Neuronal stem cell (in vitro differentiated cells): ENCODE measurements at regions not wholly inside any gene's neighbourhood (a gene's known extent, or its start where the extent isn't known, plus 50 kb on each side); places are given as distances from the start of the nearest gene placed in this dataset.

Experiments
- DNase-seq: peaks from one replicate; pipeline ENCODE4 v3.0.0-alpha.2; 2013; ENCODE audit warnings: low spot score
- H2AFZ ChIP-seq: one replicate; pipeline ENCODE4 v1.6.1; 2013; ENCODE audit warnings: mild to moderate bottlenecking, low read length, inconsistent platforms
- H2AK5ac ChIP-seq: 2 replicates; pipeline ENCODE4 v1.6.1; 2013; ENCODE audit warnings: low read depth, mild to moderate bottlenecking, inconsistent platforms, low read length, moderate library complexity, mixed read lengths
- H2BK120ac ChIP-seq: 2 replicates; pipeline ENCODE4 v1.6.1; 2013; ENCODE audit warnings: low read depth, mild to moderate bottlenecking, inconsistent platforms, low read length, moderate library complexity, mixed read lengths
- H2BK12ac ChIP-seq: one replicate; pipeline ENCODE4 v1.6.1; 2013; ENCODE audit warnings: low read length, inconsistent platforms
- H2BK15ac ChIP-seq: 2 replicates; pipeline ENCODE4 v1.6.1; 2013; ENCODE audit warnings: mild to moderate bottlenecking, low read length, inconsistent platforms, mixed read lengths
- H2BK5ac ChIP-seq: one replicate; pipeline ENCODE4 v1.6.1; 2013; ENCODE audit warnings: inconsistent platforms, mild to moderate bottlenecking, low read length, moderate library complexity
- H3K14ac ChIP-seq: one replicate; pipeline ENCODE4 v1.6.1; 2013; ENCODE audit warnings: low read length, inconsistent platforms
- H3K18ac ChIP-seq: 2 replicates; pipeline ENCODE4 v1.6.1; 2013; ENCODE audit warnings: low read length, inconsistent platforms
- H3K23ac ChIP-seq: 2 replicates; pipeline ENCODE4 v1.6.1; 2013; ENCODE audit warnings: low read depth, mild to moderate bottlenecking, mixed read lengths, low read length, inconsistent platforms; ENCODE audit not compliant: poor library complexity
- H3K27ac ChIP-seq: replicated peaks from 3 replicates; pipeline ENCODE4 v1.5.1; 2013; ENCODE audit warnings: low read length, inconsistent platforms
- H3K27me3 ChIP-seq, 3 experiments: 2 replicates each; pipeline ENCODE4 v1.6.1; 2013; ENCODE audit warnings: low read length in 3 of 3, mild to moderate bottlenecking in 2 of 3, inconsistent platforms in 1 of 3, low read depth in 1 of 3, mixed read lengths in 1 of 3, moderate library complexity in 1 of 3; ENCODE audit not compliant: control insufficient read depth in 3 of 3, insufficient read depth in 3 of 3
- H3K36me3 ChIP-seq, 2 donors: replicated peaks in 1 of 2; 2 replicates each; pipeline ENCODE4 v1.6.1; 2013; ENCODE audit warnings: low read length in 2 of 2; ENCODE audit not compliant: control insufficient read depth in 2 of 2, insufficient read depth in 2 of 2
- H3K4ac ChIP-seq: 2 replicates; pipeline ENCODE4 v1.6.1; 2013; ENCODE audit warnings: inconsistent platforms, mild to moderate bottlenecking, low read length, moderate library complexity
- H3K4me1 ChIP-seq, 2 donors: 1 replicate in 1 of 2; 2 replicates in 1 of 2; pipeline ENCODE4 v1.6.1; 2013; ENCODE audit warnings: low read length in 2 of 2, low read depth in 1 of 2; ENCODE audit not compliant: control insufficient read depth in 2 of 2, insufficient read depth in 1 of 2
- H3K4me2 ChIP-seq: one replicate; pipeline ENCODE4 v1.6.1; 2013; ENCODE audit warnings: mild to moderate bottlenecking, low read length, inconsistent platforms; ENCODE audit not compliant: insufficient read depth, poor library complexity, severe bottlenecking
- H3K4me3 ChIP-seq, 2 donors: 2 replicates each; pipeline ENCODE4 v1.5.1; 2013; ENCODE audit warnings: low read length in 2 of 2, mild to moderate bottlenecking in 2 of 2, inconsistent platforms in 1 of 2, moderate library complexity in 1 of 2
- H3K79me1 ChIP-seq: one replicate; pipeline ENCODE4 v1.6.1; 2013; ENCODE audit warnings: low read depth, mild to moderate bottlenecking, inconsistent platforms, low read length, moderate library complexity
- H3K9ac ChIP-seq: one replicate; pipeline ENCODE4 v1.6.1; 2013; ENCODE audit warnings: mild to moderate bottlenecking, low read depth, low read length, inconsistent platforms; ENCODE audit not compliant: poor library complexity
- H3K9me3 ChIP-seq, 2 donors: replicated peaks in 1 of 2; 2 replicates each; pipeline versions ENCODE3 to v1.6.1; 2013; ENCODE audit warnings: low read length in 2 of 2, mild to moderate bottlenecking in 2 of 2, inconsistent platforms in 1 of 2, low read depth in 1 of 2, mixed read lengths in 1 of 2, moderate library complexity in 1 of 2; ENCODE audit not compliant: control insufficient read depth in 2 of 2, insufficient read depth in 1 of 2
- H4K8ac ChIP-seq: one replicate; pipeline ENCODE4 v1.6.1; 2013; ENCODE audit warnings: low read depth, mild to moderate bottlenecking, inconsistent platforms, low read length, moderate library complexity
- H4K91ac ChIP-seq: one replicate; pipeline ENCODE4 v1.6.1; 2013; ENCODE audit warnings: low read length, low read depth, mild to moderate bottlenecking, inconsistent platforms; ENCODE audit not compliant: poor library complexity
- WGBS, 2 donors: extraction: QIAGEN DNeasy Blood & Tissue Kit; methylation state at CpG; one replicate each; pipeline ENCODE4 v1.1.7; 2013; ENCODE audit warnings: missing lambda C conversion rate in 2 of 2, mixed read lengths in 1 of 2; ENCODE audit not compliant: insufficient read length in 2 of 2, insufficient replicate concordance in 1 of 2; ENCODE audit errors: extremely low coverage in 2 of 2; 5-methylcytosine and 5-hydroxymethylcytosine counted together

- Histone ChIP-seq H3K4ac (no peak overlapping the region), H4K91ac (no peak overlapping the region), H2BK5ac (no peak overlapping the region), H3K36me3 (no peaks in the 10 kb centered on the region), H2BK15ac (no peak overlapping the region), H3K4me1 (peaks cover 23% of the 10 kb centered on the region in 2 donors), H3K23ac (no peak overlapping the region), H3K27ac (no peak overlapping the region), H3K4me2 (no peak overlapping the region), H3K27me3 (peaks cover 0 to 3% (median 0%) of the 10 kb centered on the region in 3 experiments), H3K79me1 (no peaks in the 10 kb centered on the region), H2BK12ac (no peak overlapping the region), H3K9me3 (no peaks in the 10 kb centered on the region), H3K14ac (no peak overlapping the region), H3K18ac (no peak overlapping the region), H3K4me3 (no peak overlapping the region), H3K9ac (no peak overlapping the region), H4K8ac (no peak overlapping the region), H2AK5ac (no peak overlapping the region), H2AFZ (no peak overlapping the region), H2BK120ac (no peak overlapping the region)
- DNase-seq = no peak
- no CpG with 5 or more reads among the region's 2 CpGs for WGBS, 2 donors
These were observed 64.4 kb upstream of the NOX3 start for GRCh38 chr6:155520078-155520477.

GRCh38 chr6:155519176-155519738 lies 63.6 kb upstream of the NOX3 start:
- Histone ChIP-seq H3K18ac (no peak overlapping the region), H2BK5ac (no peak overlapping the region), H3K4ac (no peak overlapping the region), H3K4me2 (peak overlapping the region; percentile 32), H4K91ac (no peak overlapping the region), H3K9ac (no peak overlapping the region), H2AFZ (no peak overlapping the region), H3K23ac (no peak overlapping the region), H4K8ac (no peak overlapping the region), H3K9me3 (no peaks in the 10 kb centered on the region), H2AK5ac (no peak overlapping the region), H3K27me3 (peaks cover 0 to 3% (median 0%) of the 10 kb centered on the region in 3 experiments), H2BK12ac (no peak overlapping the region), H3K14ac (no peak overlapping the region), H3K27ac (peak overlapping the region; percentile 69), H2BK15ac (no peak overlapping the region), H3K4me3 (no peak overlapping the region), H2BK120ac (no peak overlapping the region), H3K79me1 (no peaks in the 10 kb centered on the region), H3K4me1 (peaks cover 22% of the 10 kb centered on the region in 2 donors), H3K36me3 (no peaks in the 10 kb centered on the region)
- no CpG with 5 or more reads among the region's 1 CpG for WGBS, 2 donors
- DNase-seq = peak; percentile 29

GRCh38 chr6:155517294-155517693 lies 61.7 kb upstream of the NOX3 start:
- no peak overlapping the region for H2BK5ac ChIP-seq
- no peak overlapping the region for H2BK12ac ChIP-seq
- H3K14ac ChIP-seq = no peak overlapping the region
- peaks cover 14 to 16% of the 10 kb centered on the region in 2 donors for H3K4me1 ChIP-seq
- no peak overlapping the region for H2AK5ac ChIP-seq
- no peak overlapping the region for H4K8ac ChIP-seq
- H3K4me3 ChIP-seq = no peak overlapping the region
- no peak overlapping the region for H3K4ac ChIP-seq
- no peak overlapping the region for H2BK15ac ChIP-seq
- no peak overlapping the region for H3K4me2 ChIP-seq
- no peaks in the 10 kb centered on the region for H3K79me1 ChIP-seq
- H3K9me3 ChIP-seq = no peaks in the 10 kb centered on the region
- no CpG with 5 or more reads among the region's 8 CpGs for WGBS, 2 donors
- no peak overlapping the region for H3K9ac ChIP-seq
- H3K27ac ChIP-seq = no peak overlapping the region
- H2AFZ ChIP-seq = no peak overlapping the region
- DNase-seq = no peak
- H3K36me3 ChIP-seq = no peaks in the 10 kb centered on the region
- H3K23ac ChIP-seq = no peak overlapping the region
- no peak overlapping the region for H3K18ac ChIP-seq
- H3K27me3 ChIP-seq = no peaks in the 10 kb centered on the region
- H2BK120ac ChIP-seq = no peak overlapping the region
- no peak overlapping the region for H4K91ac ChIP-seq

- no peak overlapping the region for H3K4ac ChIP-seq
- no peak overlapping the region for H3K18ac ChIP-seq
- H2AFZ ChIP-seq = no peak overlapping the region
- H2BK5ac ChIP-seq = no peak overlapping the region
- H3K9me3 ChIP-seq = no peaks in the 10 kb centered on the region
- H3K23ac ChIP-seq = no peak overlapping the region
- H3K14ac ChIP-seq = no peak overlapping the region
- H3K4me3 ChIP-seq = no peak overlapping the region
- no peak overlapping the region for H2BK15ac ChIP-seq
- no peak overlapping the region for H4K91ac ChIP-seq
- H3K79me1 ChIP-seq = no peaks in the 10 kb centered on the region
- H3K9ac ChIP-seq = no peak overlapping the region
- H3K4me2 ChIP-seq = no peak overlapping the region
- H3K4me1 ChIP-seq = no peaks in the 10 kb centered on the region
- peaks cover 0 to 2% (median 0%) of the 10 kb centered on the region in 3 experiments for H3K27me3 ChIP-seq
- H2BK12ac ChIP-seq = no peak overlapping the region
- H3K36me3 ChIP-seq = no peaks in the 10 kb centered on the region
- no peak overlapping the region for H2BK120ac ChIP-seq
- no peak for DNase-seq
- H2AK5ac ChIP-seq = no peak overlapping the region
- no peak overlapping the region for H4K8ac ChIP-seq
- WGBS, 2 donors = no CpG with 5 or more reads among the region's 1 CpG
- H3K27ac ChIP-seq = no peak overlapping the region
These were observed 55.2 kb upstream of the NOX3 start for GRCh38 chr6:155510879-155511278.
